Femur (tissue), 1 donor: ENCODE measurements at regions not wholly inside any gene's neighbourhood (a gene's known extent, or its start where the extent isn't known, plus 50 kb on each side); places are given as distances from the start of the nearest gene placed in this dataset.

Source experiments
- DNase-seq: peaks from one replicate; pipeline ENCODE4 v3.0.0-alpha.2; 2017

- DNase-seq = no peak
These were observed 73.8 kb upstream of the ATP1A1 start for GRCh38 chr1:116299248-116299647.

- no peak for DNase-seq
These were observed 70.8 kb upstream of the ATP1A1 start for GRCh38 chr1:116302281-116302680.

- no peak for DNase-seq
These were observed 66.9 kb upstream of the ATP1A1 start for GRCh38 chr1:116306102-116306501.

GRCh38 chr1:116306840-116307442 is 66.1 kb upstream of the ATP1A1 start:
- DNase-seq = no peak

GRCh38 chr1:116308276-116308675 is 64.8 kb upstream of the ATP1A1 start:
- no peak for DNase-seq

- DNase-seq = no peak
These were observed 63.8 kb upstream of the ATP1A1 start for GRCh38 chr1:116309090-116309870.

GRCh38 chr1:116310180-116310579 is 62.9 kb upstream of the ATP1A1 start:
- peak; percentile 57 for DNase-seq

- DNase-seq = no peak
These were observed 61.9 kb upstream of the ATP1A1 start for GRCh38 chr1:116311193-116311592.

- no peak for DNase-seq
These were observed 61.0 kb upstream of the ATP1A1 start for GRCh38 chr1:116311756-116312680.

- DNase-seq = no peak
These were observed 60.4 kb upstream of the ATP1A1 start for GRCh38 chr1:116312681-116313069.

- no peak for DNase-seq
These were observed 59.3 kb upstream of the ATP1A1 start for GRCh38 chr1:116313776-116314175.

GRCh38 chr1:116314305-116314919 is 58.6 kb upstream of the ATP1A1 start:
- no peak for DNase-seq

- DNase-seq = no peak
These were observed 56.7 kb upstream of the ATP1A1 start for GRCh38 chr1:116316373-116316772.

GRCh38 chr1:116318897-116319296 is 54.1 kb upstream of the ATP1A1 start:
- DNase-seq = no peak

- no peak for DNase-seq
These were observed 52.2 kb upstream of the ATP1A1 start for GRCh38 chr1:116320874-116321273.

GRCh38 chr1:116321766-116322175 is 51.3 kb upstream of the ATP1A1 start:
- DNase-seq = no peak

- DNase-seq = no peak
These were observed 50.2 kb upstream of the ATP1A1 start for GRCh38 chr1:116322752-116323405.
